ENCODE measurements at regions not wholly inside any gene's neighbourhood (a gene's known extent, or its start where the extent isn't known, plus 50 kb on each side); places are given as distances from the start of the nearest gene placed in this dataset.
A peak's percentile ranks its signal among the peaks of the same experiment; 100 is the strongest.

GRCh38 chr15:68871507-68871906 lies 50.8 kb upstream of the ANP32A start:
- no peak for DNase-seq (ENCODE audit: low read depth in 4 of 4, low spot score in 3 of 4)

DNA sequence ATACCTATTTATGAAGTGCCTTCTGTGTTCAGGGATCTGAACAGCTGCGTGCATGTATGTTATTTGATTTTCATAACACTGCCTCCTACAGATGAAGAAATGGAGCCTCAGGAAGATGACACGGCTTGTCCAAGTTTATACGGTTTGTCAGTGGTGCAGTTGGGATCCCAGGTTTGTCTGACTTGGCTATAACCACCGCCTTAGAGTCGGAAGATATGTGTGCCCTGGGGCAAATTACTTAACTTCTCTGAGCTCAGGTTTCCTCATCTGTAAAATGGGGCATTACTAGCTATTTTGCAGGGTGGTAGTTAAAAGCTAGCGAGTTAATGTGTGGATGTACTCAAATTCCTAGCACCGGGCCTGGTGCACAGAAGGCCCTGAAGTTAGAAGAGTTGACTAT lies 54.1 kb upstream of the ANP32A start:
- no peak for DNase-seq (ENCODE audit: low read depth in 4 of 4, low spot score in 3 of 4)

DNA sequence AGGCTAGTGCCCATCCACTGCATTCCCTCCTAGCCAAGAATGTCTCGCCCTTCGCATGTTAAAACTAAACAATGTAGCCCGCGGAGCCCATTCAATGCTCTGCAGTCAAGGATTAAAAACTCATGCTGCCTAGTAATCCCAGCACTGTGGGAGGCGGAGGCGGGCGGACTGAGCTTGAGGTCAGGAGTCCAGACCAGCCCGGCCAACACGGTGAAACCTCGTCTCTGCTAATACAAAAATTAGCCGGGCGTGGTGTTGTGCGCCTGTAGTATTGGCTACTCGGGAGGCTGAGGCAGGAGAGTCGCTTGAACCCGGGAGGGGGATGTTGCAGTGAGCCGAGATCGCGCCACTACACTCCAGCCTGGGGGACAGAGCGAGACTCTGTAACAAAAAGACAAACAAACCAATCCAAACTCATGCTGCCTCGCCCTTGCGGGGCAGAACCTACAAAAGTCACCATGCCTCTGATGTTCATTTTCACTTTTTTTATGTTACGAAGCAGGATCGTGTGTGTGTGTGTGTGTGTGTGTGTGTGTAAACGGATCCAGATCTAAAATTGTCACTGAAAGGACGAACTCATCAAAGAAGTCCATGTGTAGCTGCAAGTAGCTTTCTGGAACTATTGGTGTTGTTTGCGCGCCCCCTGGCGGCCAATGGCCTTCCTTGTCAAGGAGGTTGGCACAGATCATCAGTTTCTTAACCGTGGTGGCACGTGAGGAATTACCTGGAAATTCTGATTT lies 54.8 kb upstream of the SPESP1 start:
- DNase-seq (ENCODE audit: low read depth in 4 of 4, low spot score in 3 of 4): peak; percentile 79 to 83 (median 82)

GRCh38 chr15:68877626-68878025 lies 52.7 kb upstream of the SPESP1 start:
- DNase-seq (ENCODE audit: low read depth in 4 of 4, low spot score in 3 of 4): no peak

DNA sequence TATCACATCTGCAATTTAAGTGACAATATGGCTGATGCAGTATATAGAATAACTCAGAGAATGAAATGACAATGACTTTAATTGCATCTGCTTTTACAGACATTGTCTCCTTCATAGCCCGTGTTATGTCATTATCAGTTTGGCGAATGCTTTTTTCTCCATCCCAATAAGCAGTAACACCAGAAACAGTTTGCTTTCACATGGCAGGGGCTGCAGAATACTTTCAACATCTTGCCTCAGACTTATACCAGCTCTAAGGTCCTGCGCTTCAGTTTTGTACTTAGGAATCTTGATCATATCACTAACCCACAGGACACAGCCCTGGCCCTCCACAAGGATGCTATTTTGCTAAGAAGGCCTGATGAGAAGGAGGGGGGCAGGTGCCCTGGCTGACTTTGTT lies 49.9 kb upstream of the SPESP1 start:
- DNase-seq (ENCODE audit: low read depth in 4 of 4, low spot score in 3 of 4): no peak

Data from left renal pelvis (tissue), 4 donors.